A549 (cell line): ENCODE measurements at regions not wholly inside any gene's neighbourhood (a gene's known extent, or its start where the extent isn't known, plus 50 kb on each side); places are given as distances from the start of the nearest gene placed in this dataset.

Source experiments
- ATAC-seq, 2 experiments: fragments of 200-7000 bp in 1 of 2; fragments of >200 bp in 1 of 2; cut with Nextera tagmentation in 1 of 2; cut with Tn5 transposase in 1 of 2; 3 replicates each; pipeline versions ENCODE4 v1.8.0 to v1.9.1; 2018 to 2020; ENCODE audit warnings: mild to moderate bottlenecking in 1 of 2, moderate library complexity in 1 of 2
- CTCF ChIA-PET: fragments of 300-600 bp; sonication (Branson Sonifier 250); formaldehyde crosslinking; extraction: SDS; loops from one replicate; lab custom pipeline; 2021; ENCODE audit warnings: antibody characterized with exemption, inconsistent platforms; lab: Yijun Ruan, JAX
- POLR2A ChIA-PET: fragments of 350-600 bp; formaldehyde crosslinking; extraction: SDS; loops from one replicate; lab custom pipeline; 2021; ENCODE audit warnings: antibody characterized with exemption, inconsistent platforms; lab: Yijun Ruan, JAX
- DNase-seq, 2 experiments: peaks; one replicate each; pipeline versions ENCODE4 v3.0.0 to v3.0.0-alpha.2; 2011 to 2016; ENCODE audit warnings: low read depth in 1 of 2, low spot score in 1 of 2
- FAIRE-seq: peaks from 2 replicates; lab custom pipeline; 2011; peaks lifted over from hg19 to GRCh38; lab: Jason Lieb, UNC
- H3K27ac ChIP-seq, 2 experiments: fragments of >200 bp; sonication (Bioruptor Twin); formaldehyde crosslinking; 3 replicates each; pipeline ENCODE4 v1.5.1; 2016 to 2017
- H3K4me1 ChIP-seq: fragments of >200 bp; sonication (Bioruptor Twin); formaldehyde crosslinking; 3 replicates; pipeline ENCODE4 v1.6.1; 2016
- H3K4me2 ChIP-seq: fragments of >200 bp; sonication (Bioruptor Twin); formaldehyde crosslinking; 3 replicates; pipeline ENCODE4 v1.6.1; 2016
- H3K4me3 ChIP-seq: fragments of >200 bp; sonication (Bioruptor Twin); formaldehyde crosslinking; 3 replicates; pipeline ENCODE4 v1.5.1; 2016
- H3K9me3 ChIP-seq: fragments of >200 bp; sonication (Bioruptor Twin); formaldehyde crosslinking; 3 replicates; pipeline ENCODE4 v1.6.1; 2016
- BHLHE40 ChIP-seq: IDR thresholded peaks from 2 replicates; pipeline ENCODE4 v1.6.1; 2012; ENCODE audit warnings: low read depth, low read length, inconsistent platforms
- CBX2 ChIP-seq: fragments of 200-600 bp; sonication (generic); IDR thresholded peaks from 2 replicates; pipeline ENCODE4 v1.6.1; 2016; ENCODE audit warnings: low read depth, mild to moderate bottlenecking, borderline replicate concordance
- CEBPB ChIP-seq, 2 experiments: fragments of >200 bp in 1 of 2; sonication (Bioruptor Twin) in 1 of 2; formaldehyde crosslinking in 1 of 2; IDR thresholded peaks; 2 replicates each; pipeline ENCODE4 v1.6.1; 2012 to 2016
- EHF ChIP-seq: fragments of 250-450 bp; sonication (Bioruptor Pico); IDR thresholded peaks from 2 replicates; pipeline ENCODE4 v1.5.0; 2020; ENCODE audit warnings: mild to moderate bottlenecking
- ELK1 ChIP-seq: fragments of 150-350 bp; IDR thresholded peaks from 2 replicates; pipeline ENCODE4 v1.6.1; 2014; ENCODE audit warnings: low read depth, mild to moderate bottlenecking, low read length
- EP300 ChIP-seq, 2 experiments: fragments of >200 bp; sonication (Bioruptor Twin); formaldehyde crosslinking; IDR thresholded peaks; 2 replicates in 1 of 2; 3 replicates in 1 of 2; pipeline ENCODE4 v1.6.1; 2016 to 2017
- FOSL2 ChIP-seq, 2 experiments: fragments of 450-650 bp in 1 of 2; fragments of >200 bp in 1 of 2; sonication (Bioruptor Twin) in 1 of 2; formaldehyde crosslinking; IDR thresholded peaks; 2 replicates each; pipeline versions ENCODE4 v1.5.0 to v1.6.1; 2016 to 2020; ENCODE audit warnings: mild to moderate bottlenecking in 1 of 2, moderate library complexity in 1 of 2
- FOXS1 ChIP-seq: fragments of 250-450 bp; sonication (Bioruptor Pico); IDR thresholded peaks from 2 replicates; pipeline ENCODE4 v1.5.0; 2020; ENCODE audit warnings: mild to moderate bottlenecking, moderate library complexity
- HDAC2 ChIP-seq: fragments of 200-600 bp; sonication (generic); IDR thresholded peaks from 2 replicates; pipeline ENCODE4 v1.6.1; 2016
- HMGXB4 ChIP-seq: fragments of 250-450 bp; sonication (Bioruptor Pico); IDR thresholded peaks from 2 replicates; pipeline ENCODE4 v1.5.0; 2021; ENCODE audit warnings: mild to moderate bottlenecking, moderate library complexity, borderline replicate concordance
- HOXA7 ChIP-seq: fragments of 250-450 bp; sonication (Bioruptor Pico); IDR thresholded peaks from 2 replicates; pipeline ENCODE4 v1.5.0; 2020; ENCODE audit warnings: mild to moderate bottlenecking, moderate library complexity
- HOXB13 ChIP-seq: fragments of 250-450 bp; sonication (Bioruptor Pico); IDR thresholded peaks from 2 replicates; pipeline ENCODE4 v1.5.0; 2020; ENCODE audit warnings: low read depth, mild to moderate bottlenecking, moderate library complexity
- JUN ChIP-seq, 2 experiments: fragments of >200 bp; sonication (Bioruptor Twin); formaldehyde crosslinking; IDR thresholded peaks; 2 replicates in 1 of 2; 3 replicates in 1 of 2; pipeline ENCODE4 v1.6.1; 2016 to 2017
- JUNB ChIP-seq: fragments of >200 bp; sonication (Bioruptor Twin); formaldehyde crosslinking; IDR thresholded peaks from 2 replicates; pipeline ENCODE4 v1.6.1; 2016
- MAFK ChIP-seq: fragments of 450-650 bp; IDR thresholded peaks from 2 replicates; pipeline ENCODE4 v1.6.1; 2014; ENCODE audit not compliant: partially characterized antibody
- MAZ ChIP-seq: fragments of 150-350 bp; IDR thresholded peaks from 2 replicates; pipeline ENCODE4 v1.6.1; 2014; ENCODE audit warnings: antibody characterized with exemption, low read depth, low read length, borderline replicate concordance
- MYC ChIP-seq: IDR thresholded peaks from 2 replicates; pipeline ENCODE4 v1.6.1; 2012; ENCODE audit warnings: mild to moderate bottlenecking, inconsistent platforms, low read length, improper control_type of control experiment, borderline replicate concordance
- NFE2L2 ChIP-seq: fragments of 150-350 bp; conservative IDR thresholded peaks from 2 replicates; pipeline ENCODE4 v1.6.1; 2014; ENCODE audit warnings: low read length
- POLR2A ChIP-seq: IDR thresholded peaks from 2 replicates; pipeline ENCODE4 v1.6.1; 2012; ENCODE audit warnings: mild to moderate bottlenecking, low read length
- POLR2AphosphoS2 ChIP-seq: conservative IDR thresholded peaks from 2 replicates; pipeline ENCODE4 v1.6.1; 2012; ENCODE audit warnings: low read length, improper control_type of control experiment, inconsistent platforms
- RARB ChIP-seq: fragments of 250-450 bp; sonication (Bioruptor Pico); IDR thresholded peaks from 2 replicates; pipeline ENCODE4 v1.8.0; 2021; ENCODE audit warnings: mild to moderate bottlenecking, moderate library complexity
- RCOR1 ChIP-seq: fragments of 150-350 bp; IDR thresholded peaks from 2 replicates; pipeline ENCODE4 v1.6.1; 2014; ENCODE audit warnings: antibody characterized with exemption, low read length, low read depth
- RFX5 ChIP-seq: fragments of 450-650 bp; IDR thresholded peaks from 2 replicates; pipeline ENCODE4 v1.7.1; 2014; ENCODE audit warnings: antibody characterized with exemption, mild to moderate bottlenecking, moderate library complexity
- RNF2 ChIP-seq: fragments of 200-600 bp; sonication (generic); IDR thresholded peaks from 2 replicates; pipeline ENCODE4 v1.6.1; 2016; ENCODE audit warnings: low read depth, mild to moderate bottlenecking, antibody characterized with exemption, moderate library complexity, borderline replicate concordance
- SREBF2 ChIP-seq: fragments of 450-650 bp; IDR thresholded peaks from 2 replicates; pipeline ENCODE4 v1.6.1; 2014; ENCODE audit warnings: mild to moderate bottlenecking, moderate library complexity
- TFCP2L1 ChIP-seq: fragments of 250-450 bp; sonication (Bioruptor Pico); IDR thresholded peaks from 2 replicates; pipeline ENCODE4 v1.5.0; 2021; ENCODE audit warnings: mild to moderate bottlenecking
- TP53 ChIP-seq: fragments of 250-450 bp; sonication (Bioruptor Pico); IDR thresholded peaks from 2 replicates; pipeline ENCODE4 v1.5.0; 2021; ENCODE audit warnings: mild to moderate bottlenecking, moderate library complexity
- ZC3H11A ChIP-seq: fragments of 450-650 bp; IDR thresholded peaks from 2 replicates; pipeline ENCODE4 v1.6.1; 2014; ENCODE audit warnings: antibody characterized with exemption, mild to moderate bottlenecking
- ZNF302 ChIP-seq: fragments of 250-450 bp; sonication (Bioruptor Pico); IDR thresholded peaks from 2 replicates; pipeline ENCODE4 v1.9.0; 2021; ENCODE audit warnings: inconsistent platforms, mild to moderate bottlenecking, moderate library complexity
- ZSCAN20 ChIP-seq: fragments of 250-450 bp; sonication (Bioruptor Pico); IDR thresholded peaks from 2 replicates; pipeline ENCODE4 v1.8.0; 2022; ENCODE audit warnings: mild to moderate bottlenecking, moderate library complexity
- WGBS: methylation state at CpG from one replicate; pipeline ENCODE4 v1.1.6; 2017; ENCODE audit errors: missing lambda C conversion rate; 5-methylcytosine and 5-hydroxymethylcytosine counted together
- TF ChIP-seq, protein P1 (sequence below): fragments of >200 bp; sonication (Bioruptor Twin); formaldehyde crosslinking; IDR thresholded peaks from 3 replicates; pipeline ENCODE4 v1.5.1; 2016
- TF ChIP-seq, protein P2 (sequence below): fragments of 450-650 bp; IDR thresholded peaks from 2 replicates; pipeline ENCODE4 v1.6.1; 2014; ENCODE audit warnings: antibody characterized with exemption

GRCh38 chr3:106454497-106454896 is 585.7 kb upstream of the CBLB start:
- Histone ChIP-seq H3K4me2 (no peak overlapping the region), H3K4me3 (no peak overlapping the region), H3K27ac (no peak overlapping the region), H3K9me3 (no peaks in the 10 kb centered on the region), H3K4me1 (peaks cover 16% of the 10 kb centered on the region)
- DNase-seq (no peak), FAIRE-seq (no peak), ATAC-seq (no peak)
- CTCF ChIA-PET: no interaction called here
- TF ChIP-seq, protein P1, sequence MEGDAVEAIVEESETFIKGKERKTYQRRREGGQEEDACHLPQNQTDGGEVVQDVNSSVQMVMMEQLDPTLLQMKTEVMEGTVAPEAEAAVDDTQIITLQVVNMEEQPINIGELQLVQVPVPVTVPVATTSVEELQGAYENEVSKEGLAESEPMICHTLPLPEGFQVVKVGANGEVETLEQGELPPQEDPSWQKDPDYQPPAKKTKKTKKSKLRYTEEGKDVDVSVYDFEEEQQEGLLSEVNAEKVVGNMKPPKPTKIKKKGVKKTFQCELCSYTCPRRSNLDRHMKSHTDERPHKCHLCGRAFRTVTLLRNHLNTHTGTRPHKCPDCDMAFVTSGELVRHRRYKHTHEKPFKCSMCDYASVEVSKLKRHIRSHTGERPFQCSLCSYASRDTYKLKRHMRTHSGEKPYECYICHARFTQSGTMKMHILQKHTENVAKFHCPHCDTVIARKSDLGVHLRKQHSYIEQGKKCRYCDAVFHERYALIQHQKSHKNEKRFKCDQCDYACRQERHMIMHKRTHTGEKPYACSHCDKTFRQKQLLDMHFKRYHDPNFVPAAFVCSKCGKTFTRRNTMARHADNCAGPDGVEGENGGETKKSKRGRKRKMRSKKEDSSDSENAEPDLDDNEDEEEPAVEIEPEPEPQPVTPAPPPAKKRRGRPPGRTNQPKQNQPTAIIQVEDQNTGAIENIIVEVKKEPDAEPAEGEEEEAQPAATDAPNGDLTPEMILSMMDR: no peak
- no peak for TF ChIP-seq ZC3H11A
- TF ChIP-seq JUN (IDR thresholded peaks at IDR 0.05): no peak
- no peak for TF ChIP-seq TP53 (CRISPR knock-in tag)
- no peak for TF ChIP-seq BHLHE40
- TF ChIP-seq SREBF2: no peak
- TF ChIP-seq ZSCAN20 (CRISPR knock-in tag): no peak
- TF ChIP-seq MYC: no peak
- no peak for TF ChIP-seq MAZ
- TF ChIP-seq CBX2: no peak
- TF ChIP-seq, protein P2, sequence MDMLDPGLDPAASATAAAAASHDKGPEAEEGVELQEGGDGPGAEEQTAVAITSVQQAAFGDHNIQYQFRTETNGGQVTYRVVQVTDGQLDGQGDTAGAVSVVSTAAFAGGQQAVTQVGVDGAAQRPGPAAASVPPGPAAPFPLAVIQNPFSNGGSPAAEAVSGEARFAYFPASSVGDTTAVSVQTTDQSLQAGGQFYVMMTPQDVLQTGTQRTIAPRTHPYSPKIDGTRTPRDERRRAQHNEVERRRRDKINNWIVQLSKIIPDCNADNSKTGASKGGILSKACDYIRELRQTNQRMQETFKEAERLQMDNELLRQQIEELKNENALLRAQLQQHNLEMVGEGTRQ: no peak
- TF ChIP-seq FOSL2 (IDR thresholded peaks at IDR 0.05): no peak
- no peak for TF ChIP-seq FOSL2 (CRISPR knock-in tag; IDR thresholded peaks at IDR 0.05)
- no peak for TF ChIP-seq CEBPB (IDR thresholded peaks at IDR 0.05)
- TF ChIP-seq HMGXB4 (CRISPR knock-in tag): no peak
- no peak for TF ChIP-seq POLR2A
- TF ChIP-seq FOXS1: no peak
- TF ChIP-seq RNF2: no peak
- no peak for TF ChIP-seq HOXB13
- no peak for TF ChIP-seq JUNB
- POLR2A ChIA-PET: no interaction called here
- 81% methylated on average over 4 of the region's 4 CpGs for WGBS

- FAIRE-seq (peak; percentile 13), DNase-seq (peak; percentile 29 to 74), ATAC-seq (peak; percentile 64 to 89; a peak in 5 of 6 replicates)
- peak; percentile 25; the same call in 1 of the 2 replicates for TF ChIP-seq NFE2L2
- no peak for TF ChIP-seq FOXS1
- TF ChIP-seq RCOR1: no peak
- TF ChIP-seq HDAC2: no peak
- no peak for TF ChIP-seq RFX5
- no peak for TF ChIP-seq ZSCAN20 (CRISPR knock-in tag)
- TF ChIP-seq POLR2AphosphoS2: no peak
- peak; percentile 80 for TF ChIP-seq MAFK
- TF ChIP-seq EP300 (IDR thresholded peaks at IDR 0.05): no peak
- TF ChIP-seq CBX2: no peak
- no peak for TF ChIP-seq RARB
- TF ChIP-seq FOSL2 (IDR thresholded peaks at IDR 0.05): no peak
- peak; percentile 48 for TF ChIP-seq FOSL2 (CRISPR knock-in tag; IDR thresholded peaks at IDR 0.05)
- TF ChIP-seq HOXA7 (CRISPR knock-in tag): no peak
- no peak for TF ChIP-seq EHF (CRISPR knock-in tag)
- no peak for TF ChIP-seq TFCP2L1
- no peak for TF ChIP-seq ELK1
- no peak for TF ChIP-seq ZNF302 (CRISPR knock-in tag)
- TF ChIP-seq MAZ: no peak
- TF ChIP-seq BHLHE40: no peak
- H3K27ac ChIP-seq: peak overlapping the region; percentile 39 to 63; a peak in 5 of 6 replicates
- WGBS: 39% methylated on average over 3 of the region's 3 CpGs
- no peaks in the 10 kb centered on the region for H3K9me3 ChIP-seq
- H3K4me2 ChIP-seq: peak overlapping the region; percentile 31
- POLR2A ChIA-PET: interaction anchor here (1.4 kb wide), 1 partner anchor 29 kb away, joined by 3 read pairs; no protein-coding TSS in a partner anchor
- H3K4me3 ChIP-seq: no peak overlapping the region
- CTCF ChIA-PET: interaction anchor here (0.6 kb wide), 1 partner anchor 59 kb away, joined by 3 read pairs; no protein-coding TSS in a partner anchor
- H3K4me1 ChIP-seq: peaks cover 16% of the 10 kb centered on the region
Measured at GRCh38 chr3:106457281-106458180, 588.7 kb upstream of the CBLB start.
